ENCODE measurements at regions not wholly inside any gene's neighbourhood (a gene's known extent, or its start where the extent isn't known, plus 50 kb on each side); places are given as distances from the start of the nearest gene placed in this dataset.

GRCh38 chr5:164580155-164580554 is 1074.7 kb downstream of the MAT2B start:
- Histone ChIP-seq H2BK120ac (ENCODE audit: insufficient read depth, low read length, poor library complexity) (no peak overlapping the region), H4K8ac (ENCODE audit: low read depth, low read length) (no peak overlapping the region), H3K36me3 (ENCODE audit: control insufficient read depth in 1 of 2, insufficient read depth in 2 of 2, low read length in 2 of 2) (no peaks in the 10 kb centered on the region), H2AFZ (ENCODE audit: insufficient read depth, low read length, poor library complexity) (no peak overlapping the region), H3K27me3 (ENCODE audit: insufficient read depth, low read length) (no peaks in the 10 kb centered on the region), H4K12ac (ENCODE audit: low read depth, low read length) (no peak overlapping the region), H4K91ac (ENCODE audit: low read depth, low read length) (no peak overlapping the region), H3K18ac (ENCODE audit: low read length) (no peak overlapping the region), H3K4ac (ENCODE audit: low read depth, low read length) (no peak overlapping the region), H3K14ac (ENCODE audit: low read length) (no peak overlapping the region), H3K4me1 (ENCODE audit: control insufficient read depth in 1 of 2, insufficient read depth in 2 of 2, low read length in 2 of 2) (no peaks in the 10 kb centered on the region), H3K9me3 (ENCODE audit: insufficient read depth, low read depth, low read length) (no peaks in the 10 kb centered on the region), H2AK5ac (ENCODE audit: low read length) (no peak overlapping the region), H3K79me1 (ENCODE audit: low read length) (no peaks in the 10 kb centered on the region), H3K23ac (ENCODE audit: low read length) (no peak overlapping the region), H2BK12ac (ENCODE audit: low read length) (no peak overlapping the region), H3K79me2 (ENCODE audit: control insufficient read depth, insufficient read depth, low read length, poor library complexity) (no peaks in the 10 kb centered on the region), H3K4me2 (ENCODE audit: low read length) (no peak overlapping the region), H3K27ac (ENCODE audit: low read depth, low read length) (no peak overlapping the region), H3K4me3 (ENCODE audit: low read depth, low read length) (no peak overlapping the region), H2BK5ac (ENCODE audit: low read depth, low read length, poor library complexity) (no peak overlapping the region), H3K9ac (ENCODE audit: low read length) (no peak overlapping the region)
- WGBS (ENCODE audit: extremely low coverage, insufficient coverage, insufficient read length), result no CpG with 5 or more reads among the region's 2 CpGs
- no peak for DNase-seq

GRCh38 chr5:164581889-164582288 is 1076.5 kb downstream of the MAT2B start:
- H4K8ac ChIP-seq (ENCODE audit: low read depth, low read length), result no peak overlapping the region
- no peak overlapping the region for H3K14ac ChIP-seq (ENCODE audit: low read length)
- WGBS (ENCODE audit: extremely low coverage, insufficient coverage, insufficient read length), result no CpG with 5 or more reads among the region's 2 CpGs
- H3K23ac ChIP-seq (ENCODE audit: low read length), result no peak overlapping the region
- H3K27me3 ChIP-seq (ENCODE audit: insufficient read depth, low read length), result no peaks in the 10 kb centered on the region
- no peaks in the 10 kb centered on the region for H3K4me1 ChIP-seq (ENCODE audit: control insufficient read depth in 1 of 2, insufficient read depth in 2 of 2, low read length in 2 of 2)
- H3K9me3 ChIP-seq (ENCODE audit: insufficient read depth, low read depth, low read length), result no peaks in the 10 kb centered on the region
- no peak overlapping the region for H3K9ac ChIP-seq (ENCODE audit: low read length)
- no peak for DNase-seq
- H3K4me3 ChIP-seq (ENCODE audit: low read depth, low read length), result no peak overlapping the region
- no peak overlapping the region for H2BK12ac ChIP-seq (ENCODE audit: low read length)
- H3K79me1 ChIP-seq (ENCODE audit: low read length), result no peaks in the 10 kb centered on the region
- H3K4me2 ChIP-seq (ENCODE audit: low read length), result no peak overlapping the region
- H3K36me3 ChIP-seq (ENCODE audit: control insufficient read depth in 1 of 2, insufficient read depth in 2 of 2, low read length in 2 of 2), result no peaks in the 10 kb centered on the region
- H4K91ac ChIP-seq (ENCODE audit: low read depth, low read length), result no peak overlapping the region
- no peak overlapping the region for H3K27ac ChIP-seq (ENCODE audit: low read depth, low read length)
- no peaks in the 10 kb centered on the region for H3K79me2 ChIP-seq (ENCODE audit: control insufficient read depth, insufficient read depth, low read length, poor library complexity)
- H2BK5ac ChIP-seq (ENCODE audit: low read depth, low read length, poor library complexity), result no peak overlapping the region
- no peak overlapping the region for H3K4ac ChIP-seq (ENCODE audit: low read depth, low read length)
- H2AFZ ChIP-seq (ENCODE audit: insufficient read depth, low read length, poor library complexity), result no peak overlapping the region
- H3K18ac ChIP-seq (ENCODE audit: low read length), result no peak overlapping the region
- H2AK5ac ChIP-seq (ENCODE audit: low read length), result no peak overlapping the region
- no peak overlapping the region for H2BK120ac ChIP-seq (ENCODE audit: insufficient read depth, low read length, poor library complexity)
- no peak overlapping the region for H4K12ac ChIP-seq (ENCODE audit: low read depth, low read length)

GRCh38 chr5:164593982-164594381 is 1088.6 kb downstream of the MAT2B start:
- Histone ChIP-seq H3K36me3 (ENCODE audit: control insufficient read depth in 1 of 2, insufficient read depth in 2 of 2, low read length in 2 of 2) (no peaks in the 10 kb centered on the region), H4K91ac (ENCODE audit: low read depth, low read length) (no peak overlapping the region), H3K4me3 (ENCODE audit: low read depth, low read length) (no peak overlapping the region), H4K12ac (ENCODE audit: low read depth, low read length) (no peak overlapping the region), H3K4me2 (ENCODE audit: low read length) (no peak overlapping the region), H3K23ac (ENCODE audit: low read length) (no peak overlapping the region), H2AFZ (ENCODE audit: insufficient read depth, low read length, poor library complexity) (no peak overlapping the region), H2BK5ac (ENCODE audit: low read depth, low read length, poor library complexity) (no peak overlapping the region), H3K9me3 (ENCODE audit: insufficient read depth, low read depth, low read length) (no peaks in the 10 kb centered on the region), H3K18ac (ENCODE audit: low read length) (no peak overlapping the region), H4K8ac (ENCODE audit: low read depth, low read length) (no peak overlapping the region), H2AK5ac (ENCODE audit: low read length) (no peak overlapping the region), H3K4me1 (ENCODE audit: control insufficient read depth in 1 of 2, insufficient read depth in 2 of 2, low read length in 2 of 2) (no peaks in the 10 kb centered on the region), H3K27me3 (ENCODE audit: insufficient read depth, low read length) (no peaks in the 10 kb centered on the region), H2BK12ac (ENCODE audit: low read length) (no peak overlapping the region), H2BK120ac (ENCODE audit: insufficient read depth, low read length, poor library complexity) (no peak overlapping the region), H3K79me1 (ENCODE audit: low read length) (no peaks in the 10 kb centered on the region), H3K27ac (ENCODE audit: low read depth, low read length) (no peak overlapping the region), H3K14ac (ENCODE audit: low read length) (no peak overlapping the region), H3K4ac (ENCODE audit: low read depth, low read length) (no peak overlapping the region), H3K9ac (ENCODE audit: low read length) (no peak overlapping the region), H3K79me2 (ENCODE audit: control insufficient read depth, insufficient read depth, low read length, poor library complexity) (no peaks in the 10 kb centered on the region)
- DNase-seq, result no peak

GRCh38 chr5:164597293-164597900 is 1092.0 kb downstream of the MAT2B start:
- no peaks in the 10 kb centered on the region for H3K27me3 ChIP-seq (ENCODE audit: insufficient read depth, low read length)
- H3K79me1 ChIP-seq (ENCODE audit: low read length), result no peaks in the 10 kb centered on the region
- H3K4ac ChIP-seq (ENCODE audit: low read depth, low read length), result no peak overlapping the region
- H3K27ac ChIP-seq (ENCODE audit: low read depth, low read length), result no peak overlapping the region
- no CpG with 5 or more reads among the region's 5 CpGs for WGBS (ENCODE audit: extremely low coverage, insufficient coverage, insufficient read length)
- no peak overlapping the region for H2AFZ ChIP-seq (ENCODE audit: insufficient read depth, low read length, poor library complexity)
- no peak overlapping the region for H3K4me2 ChIP-seq (ENCODE audit: low read length)
- peaks cover 3% of the 10 kb centered on the region for H3K9me3 ChIP-seq (ENCODE audit: insufficient read depth, low read depth, low read length)
- no peak overlapping the region for H3K4me3 ChIP-seq (ENCODE audit: low read depth, low read length)
- H4K12ac ChIP-seq (ENCODE audit: low read depth, low read length), result no peak overlapping the region
- H3K23ac ChIP-seq (ENCODE audit: low read length), result no peak overlapping the region
- H3K14ac ChIP-seq (ENCODE audit: low read length), result no peak overlapping the region
- DNase-seq, result peak in 1 of 2 donors; percentile 26
- no peak overlapping the region for H4K8ac ChIP-seq (ENCODE audit: low read depth, low read length)
- no peak overlapping the region for H2BK12ac ChIP-seq (ENCODE audit: low read length)
- H2AK5ac ChIP-seq (ENCODE audit: low read length), result no peak overlapping the region
- H2BK5ac ChIP-seq (ENCODE audit: low read depth, low read length, poor library complexity), result no peak overlapping the region
- no peak overlapping the region for H3K18ac ChIP-seq (ENCODE audit: low read length)
- no peak overlapping the region for H4K91ac ChIP-seq (ENCODE audit: low read depth, low read length)
- no peaks in the 10 kb centered on the region for H3K79me2 ChIP-seq (ENCODE audit: control insufficient read depth, insufficient read depth, low read length, poor library complexity)
- H3K36me3 ChIP-seq (ENCODE audit: control insufficient read depth in 1 of 2, insufficient read depth in 2 of 2, low read length in 2 of 2), result no peaks in the 10 kb centered on the region
- no peak overlapping the region for H3K9ac ChIP-seq (ENCODE audit: low read length)
- H2BK120ac ChIP-seq (ENCODE audit: insufficient read depth, low read length, poor library complexity), result no peak overlapping the region
- no peaks in the 10 kb centered on the region for H3K4me1 ChIP-seq (ENCODE audit: control insufficient read depth in 1 of 2, insufficient read depth in 2 of 2, low read length in 2 of 2)

All from trophoblast cell (in vitro differentiated cells and primary cell).